ENCODE measurements at regions not wholly inside any gene's neighbourhood (a gene's known extent, or its start where the extent isn't known, plus 50 kb on each side); places are given as distances from the start of the nearest gene placed in this dataset.

DNA sequence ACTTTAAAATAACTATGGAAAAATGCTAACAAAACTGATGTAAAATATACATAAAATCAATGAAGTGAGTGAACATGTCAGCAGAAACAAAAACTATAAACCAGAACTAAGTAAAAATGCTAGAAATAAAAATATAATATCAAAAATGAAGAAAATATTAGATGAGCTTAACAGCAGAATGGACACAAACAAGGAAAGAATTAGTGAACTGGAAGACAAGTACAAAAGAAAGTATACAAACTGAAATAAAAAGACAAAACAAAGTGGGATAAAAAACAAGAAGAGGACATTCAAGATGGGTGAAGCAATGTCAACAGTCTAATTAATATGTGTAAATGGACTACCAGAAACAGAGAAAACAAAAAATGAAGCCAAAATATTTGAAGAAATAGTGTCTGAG is 339.2 kb downstream of the NXPE2 start:
- no peak for DNase-seq (ENCODE audit: low read depth in 2 of 2)
- Histone ChIP-seq H2AFZ (ENCODE audit: low read length) (no peak overlapping the region), H3K79me2 (ENCODE audit: control insufficient read depth, insufficient read depth, low read length) (no peaks in the 10 kb centered on the region), H3K27me3 (ENCODE audit: control insufficient read depth, insufficient read depth, low read length) (no peaks in the 10 kb centered on the region), H4K20me1 (ENCODE audit: control insufficient read depth, extremely low read depth, insufficient read depth, low read length) (no peaks in the 10 kb centered on the region), H3K4me1 (ENCODE audit: control insufficient read depth, extremely low read depth, insufficient read depth, low read length) (no peaks in the 10 kb centered on the region), H3K27ac (ENCODE audit: insufficient read depth, low read length) (no peak overlapping the region), H3K4me2 (ENCODE audit: extremely low read depth, insufficient read depth, low read length) (no peak overlapping the region), H3K9me3 (ENCODE audit: control insufficient read depth, insufficient read depth, low read depth, low read length) (no peaks in the 10 kb centered on the region), H3K36me3 (ENCODE audit: control insufficient read depth, insufficient read depth, low read length) (no peaks in the 10 kb centered on the region), H3K4me3 (replicated peaks in 1 of 4; ENCODE audit: control extremely low read depth in 1 of 4, insufficient read depth in 1 of 4, low read depth in 3 of 4, low read length in 4 of 4) (no peak overlapping the region), H3K9ac (ENCODE audit: insufficient read depth, low read length) (no peak overlapping the region)
- TF ChIP-seq EZH2 (IDR thresholded peaks at IDR 0.05; ENCODE audit: low read length, missing control alignments): no peak
- TF ChIP-seq, protein P1, sequence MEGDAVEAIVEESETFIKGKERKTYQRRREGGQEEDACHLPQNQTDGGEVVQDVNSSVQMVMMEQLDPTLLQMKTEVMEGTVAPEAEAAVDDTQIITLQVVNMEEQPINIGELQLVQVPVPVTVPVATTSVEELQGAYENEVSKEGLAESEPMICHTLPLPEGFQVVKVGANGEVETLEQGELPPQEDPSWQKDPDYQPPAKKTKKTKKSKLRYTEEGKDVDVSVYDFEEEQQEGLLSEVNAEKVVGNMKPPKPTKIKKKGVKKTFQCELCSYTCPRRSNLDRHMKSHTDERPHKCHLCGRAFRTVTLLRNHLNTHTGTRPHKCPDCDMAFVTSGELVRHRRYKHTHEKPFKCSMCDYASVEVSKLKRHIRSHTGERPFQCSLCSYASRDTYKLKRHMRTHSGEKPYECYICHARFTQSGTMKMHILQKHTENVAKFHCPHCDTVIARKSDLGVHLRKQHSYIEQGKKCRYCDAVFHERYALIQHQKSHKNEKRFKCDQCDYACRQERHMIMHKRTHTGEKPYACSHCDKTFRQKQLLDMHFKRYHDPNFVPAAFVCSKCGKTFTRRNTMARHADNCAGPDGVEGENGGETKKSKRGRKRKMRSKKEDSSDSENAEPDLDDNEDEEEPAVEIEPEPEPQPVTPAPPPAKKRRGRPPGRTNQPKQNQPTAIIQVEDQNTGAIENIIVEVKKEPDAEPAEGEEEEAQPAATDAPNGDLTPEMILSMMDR (conservative IDR thresholded peaks at IDR 0.05 in 1 of 2, IDR thresholded peaks at IDR 0.05 in 1 of 2; ENCODE audit: low read depth in 1 of 2, low read length in 2 of 2): no peak

DNA sequence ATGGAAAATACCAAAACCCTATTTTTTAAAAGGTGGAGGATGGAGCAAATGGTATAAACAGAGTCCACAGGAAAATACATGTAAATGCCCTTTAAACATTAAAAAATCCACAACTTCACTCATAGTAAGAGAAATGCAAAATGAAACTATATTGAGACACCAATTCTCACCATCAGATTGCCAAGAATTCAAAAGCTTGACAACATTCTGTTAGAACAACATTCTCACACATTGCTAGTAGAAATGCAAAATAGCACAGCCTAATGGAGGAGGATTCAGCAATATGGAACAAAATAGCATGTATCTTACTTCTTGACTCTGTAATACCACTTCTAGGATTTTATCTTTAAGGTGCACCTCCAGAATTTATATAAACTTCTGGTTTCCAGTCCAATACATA is 351.8 kb downstream of the NXPE2 start:
- no peaks in the 10 kb centered on the region for H3K79me2 ChIP-seq (ENCODE audit: control insufficient read depth, insufficient read depth, low read length)
- no peak for TF ChIP-seq EZH2 (IDR thresholded peaks at IDR 0.05; ENCODE audit: low read length, missing control alignments)
- TF ChIP-seq, protein P1 (conservative IDR thresholded peaks at IDR 0.05 in 1 of 2, IDR thresholded peaks at IDR 0.05 in 1 of 2; ENCODE audit: low read depth in 1 of 2, low read length in 2 of 2): no peak
- no peak overlapping the region for H3K4me3 ChIP-seq (replicated peaks in 1 of 4; ENCODE audit: control extremely low read depth in 1 of 4, insufficient read depth in 1 of 4, low read depth in 3 of 4, low read length in 4 of 4)
- no peaks in the 10 kb centered on the region for H3K27me3 ChIP-seq (ENCODE audit: control insufficient read depth, insufficient read depth, low read length)
- no peaks in the 10 kb centered on the region for H3K9me3 ChIP-seq (ENCODE audit: control insufficient read depth, insufficient read depth, low read depth, low read length)
- no peaks in the 10 kb centered on the region for H3K36me3 ChIP-seq (ENCODE audit: control insufficient read depth, insufficient read depth, low read length)
- no peak overlapping the region for H3K9ac ChIP-seq (ENCODE audit: insufficient read depth, low read length)
- no peaks in the 10 kb centered on the region for H3K4me1 ChIP-seq (ENCODE audit: control insufficient read depth, extremely low read depth, insufficient read depth, low read length)
- DNase-seq (ENCODE audit: low read depth in 2 of 2): no peak
- no peak overlapping the region for H3K4me2 ChIP-seq (ENCODE audit: extremely low read depth, insufficient read depth, low read length)
- no peak overlapping the region for H3K27ac ChIP-seq (ENCODE audit: insufficient read depth, low read length)
- H4K20me1 ChIP-seq (ENCODE audit: control insufficient read depth, extremely low read depth, insufficient read depth, low read length): no peaks in the 10 kb centered on the region
- no peak overlapping the region for H2AFZ ChIP-seq (ENCODE audit: low read length)

DNA sequence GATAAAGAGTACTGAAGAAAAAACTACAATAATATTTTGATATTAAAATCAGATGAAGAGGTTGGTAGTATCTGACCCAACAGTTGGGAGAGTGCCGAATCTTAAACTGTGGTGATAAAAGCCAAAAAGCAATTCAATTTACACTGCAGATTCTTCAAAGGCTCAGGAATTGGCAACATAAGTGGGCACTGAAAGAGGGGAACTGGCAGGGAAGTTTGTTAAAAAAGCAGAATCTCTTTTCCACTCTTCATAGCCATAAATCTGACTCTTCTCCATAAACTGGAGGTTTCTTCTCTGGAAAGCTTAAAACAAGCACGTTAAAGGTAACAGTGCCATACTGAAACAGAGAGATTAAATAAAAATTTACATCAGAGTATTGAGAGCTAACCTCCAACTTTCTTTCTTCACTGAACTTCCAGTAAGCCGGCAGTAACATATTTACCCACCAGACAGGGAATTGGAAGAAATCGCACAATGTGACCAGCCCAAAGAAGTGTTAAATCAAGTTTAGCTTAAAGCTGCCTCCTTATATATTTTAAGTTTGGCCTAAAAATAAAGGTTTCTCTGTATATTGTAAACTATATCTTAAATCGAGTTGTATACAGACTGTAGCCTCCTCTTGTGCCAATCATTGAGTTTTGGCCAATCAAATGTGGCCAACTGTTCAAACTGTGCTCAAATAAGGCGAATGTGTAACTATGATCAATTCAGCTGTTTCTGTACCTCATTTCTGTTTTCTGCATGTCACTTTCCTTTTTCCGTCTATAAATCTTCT is 358.3 kb downstream of the NXPE2 start:
- Histone ChIP-seq H3K4me3 (replicated peaks in 1 of 4; ENCODE audit: control extremely low read depth in 1 of 4, insufficient read depth in 1 of 4, low read depth in 3 of 4, low read length in 4 of 4) (no peak overlapping the region), H3K36me3 (ENCODE audit: control insufficient read depth, insufficient read depth, low read length) (no peaks in the 10 kb centered on the region), H3K27ac (ENCODE audit: insufficient read depth, low read length) (no peak overlapping the region), H3K9ac (ENCODE audit: insufficient read depth, low read length) (no peak overlapping the region), H3K9me3 (ENCODE audit: control insufficient read depth, insufficient read depth, low read depth, low read length) (no peaks in the 10 kb centered on the region), H4K20me1 (ENCODE audit: control insufficient read depth, extremely low read depth, insufficient read depth, low read length) (no peaks in the 10 kb centered on the region), H3K4me1 (ENCODE audit: control insufficient read depth, extremely low read depth, insufficient read depth, low read length) (no peaks in the 10 kb centered on the region), H2AFZ (ENCODE audit: low read length) (no peak overlapping the region), H3K27me3 (ENCODE audit: control insufficient read depth, insufficient read depth, low read length) (no peaks in the 10 kb centered on the region), H3K4me2 (ENCODE audit: extremely low read depth, insufficient read depth, low read length) (no peak overlapping the region), H3K79me2 (ENCODE audit: control insufficient read depth, insufficient read depth, low read length) (no peaks in the 10 kb centered on the region)
- DNase-seq (ENCODE audit: low read depth in 2 of 2): no peak
- TF ChIP-seq EZH2 (IDR thresholded peaks at IDR 0.05; ENCODE audit: low read length, missing control alignments): no peak
